Posterior cingulate gyrus (tissue), 11 donors: ENCODE measurements at regions not wholly inside any gene's neighbourhood (a gene's known extent, or its start where the extent isn't known, plus 50 kb on each side); places are given as distances from the start of the nearest gene placed in this dataset.

ENCODE experiments used
- DNase-seq, 10 donors: peaks; one replicate each; pipeline versions ENCODE4 v3.0.0 to v3.0.0-alpha.2; 2020 to 2021; ENCODE audit warnings: mixed read lengths in 3 of 10
- intact Hi-C: fragments of 100-400 bp; cut with DNase I; formaldehyde crosslinking; loops from one replicate; pipeline ENCODE4 v1.15.1; 2023

- intact Hi-C loops, result no loop called here
- no peak for DNase-seq
Observed at GRCh38 chr2:46850742-46851141, 64.9 kb downstream of the MCFD2 start.

- no peak for DNase-seq
- intact Hi-C loops, result no loop called here
Observed at GRCh38 chr2:46849721-46850556, 65.7 kb downstream of the MCFD2 start.

DNA sequence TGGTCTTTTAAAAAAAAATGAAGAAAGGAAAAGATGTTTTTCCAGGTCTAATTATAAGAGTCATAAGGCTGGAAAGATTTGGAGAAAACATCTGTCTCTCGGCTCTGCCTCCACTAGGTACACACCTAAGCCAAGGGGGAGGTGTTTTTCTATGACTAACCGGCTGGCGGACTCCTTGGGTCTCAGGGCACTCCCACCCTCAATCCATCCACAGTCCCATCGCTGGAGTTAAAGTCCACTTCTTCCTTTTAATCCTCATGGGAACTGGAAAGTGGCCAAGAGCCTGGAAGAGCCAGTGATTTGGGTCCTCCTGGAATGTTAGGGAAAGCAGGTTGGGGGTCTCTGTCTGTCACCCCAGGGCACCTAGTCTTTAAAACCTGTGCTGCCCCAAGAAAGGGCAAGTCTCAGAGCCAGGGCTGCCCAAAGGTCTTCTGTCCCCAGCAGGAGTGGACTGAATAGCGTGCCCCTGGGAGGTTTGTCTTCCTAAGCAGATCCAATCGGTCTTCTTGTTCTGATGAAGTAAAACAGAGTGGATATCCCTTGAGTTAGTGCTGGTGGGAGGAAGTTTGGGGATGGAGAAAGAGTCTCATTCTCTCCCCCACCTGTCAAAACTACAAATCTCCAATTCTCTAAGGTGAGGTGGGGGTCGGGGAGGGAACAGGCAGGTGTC lies 66.4 kb downstream of the MCFD2 start:
- intact Hi-C loops, result no loop called here
- no peak for DNase-seq

DNA sequence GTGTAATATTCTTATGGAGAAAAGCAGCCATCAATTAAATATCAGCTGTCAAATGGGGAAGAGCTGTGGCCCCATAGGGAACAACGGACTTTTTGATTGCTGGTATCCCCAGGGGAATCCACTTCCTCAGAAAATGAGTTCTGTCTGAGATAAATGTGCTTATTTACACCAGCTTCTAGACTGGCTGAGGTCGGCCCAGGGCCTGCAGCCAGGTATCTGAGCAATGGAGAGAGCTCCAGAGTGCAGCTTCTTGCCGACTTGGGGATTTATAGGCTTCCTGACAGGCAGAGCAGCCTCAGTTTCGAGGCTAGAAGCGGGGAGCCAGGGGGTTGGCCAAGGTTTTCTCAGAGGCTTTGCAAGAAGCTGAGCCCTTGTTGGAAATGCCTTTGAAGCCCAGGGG lies 67.2 kb downstream of the MCFD2 start:
- DNase-seq, result no peak
- intact Hi-C loops, result no loop called here

DNA sequence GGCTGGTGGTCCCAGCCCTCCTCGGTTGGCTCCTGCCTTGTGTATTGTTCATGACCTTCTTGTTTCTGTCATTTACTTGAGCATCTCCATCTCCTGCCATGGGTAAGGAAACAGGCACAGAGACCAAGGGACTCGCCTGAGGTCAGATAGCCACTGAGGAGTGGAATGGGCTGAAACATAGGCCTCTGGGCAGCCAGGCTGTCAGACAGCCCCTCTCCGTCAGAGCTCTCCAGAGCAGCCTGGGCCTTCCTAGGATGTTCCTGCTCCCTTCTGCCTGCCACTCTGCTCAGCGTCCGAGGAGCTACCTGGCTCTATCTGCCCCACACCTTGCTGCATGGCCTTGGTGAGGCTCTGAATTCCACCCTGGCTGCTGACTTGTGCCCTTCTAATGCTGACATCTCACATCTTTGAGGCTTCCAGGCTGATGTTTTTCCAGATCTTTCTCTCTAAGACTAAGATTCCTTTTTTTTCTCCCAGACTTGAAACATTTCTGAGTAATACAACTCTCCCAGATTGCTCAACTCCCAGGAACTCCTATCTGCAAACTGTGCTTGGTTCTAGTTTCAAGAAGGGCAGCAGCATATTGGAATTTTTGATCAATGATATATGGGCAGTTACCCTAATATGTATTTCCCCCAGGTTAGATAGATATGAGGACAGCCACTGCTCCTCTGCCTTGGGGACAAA lies 67.7 kb downstream of the MCFD2 start:
- intact Hi-C loops, result no loop called here

GRCh38 chr2:46847185-46847710 lies 68.4 kb downstream of the MCFD2 start:
- peak in 8 of 10 donors; percentile 20 to 78 (median 42) for DNase-seq
- intact Hi-C loops, result no loop called here

More for the DNA sequence above, 67.7 kb downstream of the MCFD2 start:
- DNase-seq, result no peak

- DNase-seq, result no peak
- intact Hi-C loops, result no loop called here
Observed at GRCh38 chr2:46846536-46846935, 69.1 kb downstream of the MCFD2 start.

GRCh38 chr2:46845542-46846486 lies 69.8 kb downstream of the MCFD2 start:
- intact Hi-C loops, result no loop called here
- DNase-seq, result no peak

GRCh38 chr2:46844443-46844842 lies 71.2 kb downstream of the MCFD2 start:
- intact Hi-C loops, result no loop called here

GRCh38 chr2:46844034-46844433 lies 71.6 kb downstream of the MCFD2 start:
- intact Hi-C loops, result no loop called here

More at GRCh38 chr2:46844443-46844842, 71.2 kb downstream of the MCFD2 start:
- DNase-seq, result no peak

GRCh38 chr2:46843316-46843715 lies 72.3 kb downstream of the MCFD2 start:
- DNase-seq, result no peak
- intact Hi-C loops, result no loop called here

More at GRCh38 chr2:46844034-46844433, 71.6 kb downstream of the MCFD2 start:
- DNase-seq, result no peak

DNA sequence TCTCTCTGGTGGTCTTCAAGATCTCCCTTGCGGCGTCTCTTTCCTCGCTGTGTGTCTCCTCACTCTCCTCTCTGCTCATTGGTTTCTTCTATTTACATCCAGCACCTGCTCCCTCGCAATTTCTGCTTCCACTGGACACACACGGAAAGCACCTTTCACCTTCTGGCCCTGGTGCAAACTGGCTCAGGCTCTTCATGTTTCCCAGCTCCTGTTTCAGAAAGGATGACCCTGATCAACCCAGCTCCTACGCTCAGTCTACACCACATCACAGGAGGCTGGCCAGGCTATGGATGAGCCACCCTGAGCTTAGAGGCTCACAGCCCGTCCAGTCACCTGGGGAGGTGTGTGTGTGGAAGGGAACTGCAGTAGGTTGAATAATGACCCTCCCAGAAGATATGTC lies 72.7 kb downstream of the MCFD2 start:
- no peak for DNase-seq
- intact Hi-C loops, result no loop called here

DNA sequence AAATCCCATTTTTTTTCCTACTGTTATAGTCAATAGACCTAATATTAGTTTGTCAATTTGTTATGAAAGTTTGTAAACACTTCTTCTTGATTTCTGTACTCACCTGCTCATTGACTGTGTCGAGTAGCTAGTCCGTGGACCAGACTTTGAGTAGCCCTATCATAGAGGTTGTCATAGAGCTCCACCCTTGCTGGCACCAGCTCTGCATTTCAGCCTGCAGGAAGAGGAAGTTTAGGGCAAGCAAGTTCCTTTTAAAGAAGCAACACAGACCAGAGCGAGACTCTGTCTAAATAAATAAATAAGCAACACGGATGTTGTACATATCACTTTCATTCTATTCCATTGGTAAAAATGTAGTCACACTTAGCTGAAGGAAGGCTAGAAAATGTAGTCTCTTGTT lies 74.0 kb downstream of the MCFD2 start:
- intact Hi-C loops, result no loop called here
- no peak for DNase-seq

DNA sequence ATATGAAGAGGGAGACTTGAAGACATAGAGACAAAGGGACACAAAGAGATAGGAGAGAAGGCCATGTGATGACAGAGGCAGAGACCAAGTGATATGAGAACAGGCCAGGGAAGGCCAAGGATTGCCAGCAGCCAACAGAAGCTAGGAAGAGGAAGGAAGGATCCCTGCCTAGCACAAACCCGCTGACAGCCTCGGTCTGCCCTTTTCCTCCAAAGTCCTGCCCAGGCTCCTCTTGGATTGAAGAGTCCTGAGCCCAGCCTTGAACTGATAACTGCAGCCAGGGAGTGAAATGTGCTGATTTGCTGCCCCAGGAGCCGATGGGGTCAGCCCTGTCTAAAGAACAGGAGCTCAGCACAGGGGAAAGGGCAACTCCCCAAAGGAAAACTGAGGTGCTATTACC lies 76.6 kb downstream of the MCFD2 start:
- intact Hi-C loops, result no loop called here

DNA sequence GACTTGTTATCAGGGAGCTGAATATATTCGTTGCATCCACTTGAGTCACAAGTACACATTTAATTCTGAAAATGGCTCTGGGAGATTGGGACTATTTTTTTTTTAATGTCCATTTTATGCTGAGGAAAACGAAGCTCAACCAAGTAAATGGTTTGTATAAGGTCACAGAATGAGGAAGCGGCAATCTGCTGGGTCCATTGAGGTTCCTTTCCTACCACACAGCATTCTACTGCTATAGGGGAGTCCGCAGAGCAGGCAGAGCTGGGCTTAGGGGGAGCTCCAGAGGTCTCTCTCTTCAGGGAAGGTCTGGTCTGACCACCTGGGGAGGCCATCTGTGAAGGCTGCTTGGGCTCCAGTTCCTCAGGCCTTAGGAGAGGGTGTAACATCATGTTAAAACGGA lies 77.9 kb downstream of the MCFD2 start:
- intact Hi-C loops, result no loop called here
- DNase-seq, result peak in 1 of 10 donors; percentile 14

More for the DNA sequence above, 76.6 kb downstream of the MCFD2 start:
- DNase-seq, result no peak

- peak in 1 of 10 donors; percentile 55 for DNase-seq
- intact Hi-C loops, result no loop called here
Observed at GRCh38 chr2:46837112-46837454, 78.5 kb downstream of the MCFD2 start.

DNA sequence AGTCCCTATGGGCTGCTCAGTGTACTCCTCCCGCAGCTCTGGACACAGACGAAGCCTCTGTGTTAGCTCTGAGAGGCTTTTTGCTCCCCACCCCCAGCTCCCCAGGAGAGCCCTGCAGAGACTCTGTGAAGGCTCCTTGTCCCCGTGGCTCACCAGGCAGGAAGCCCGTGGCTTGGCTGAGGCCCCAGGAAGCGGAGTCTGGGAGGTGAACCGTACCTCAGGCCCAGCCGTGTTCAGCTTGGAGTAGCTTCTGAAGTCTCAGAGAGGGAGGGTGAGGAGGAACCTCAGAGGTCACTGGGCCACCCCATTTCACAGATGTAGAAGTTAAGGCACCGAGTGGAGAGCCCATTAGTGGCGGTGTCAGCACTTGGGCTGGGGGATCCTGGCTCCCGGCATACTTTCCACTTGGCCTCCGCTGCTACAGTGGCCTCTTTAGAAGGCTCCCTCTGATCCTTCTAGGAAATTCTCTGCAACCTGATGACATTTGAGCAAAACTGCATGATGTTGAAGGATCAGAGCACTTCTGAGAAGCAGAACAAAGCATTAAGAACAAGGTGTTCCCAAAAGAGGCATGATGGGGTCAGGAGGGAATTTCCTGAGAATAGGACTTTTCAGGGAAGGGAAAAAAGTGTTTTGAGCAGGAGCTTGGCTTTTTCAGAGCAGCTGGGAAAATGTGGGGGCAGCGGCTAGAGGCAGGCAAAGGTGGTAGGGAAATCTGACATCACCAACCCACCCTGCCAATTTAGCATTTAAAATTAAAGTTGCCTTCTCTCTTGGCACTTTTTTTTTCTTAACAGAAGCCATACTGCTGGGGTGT lies 79.1 kb downstream of the MCFD2 start:
- intact Hi-C loops, result no loop called here
- DNase-seq, result peak in 1 of 10 donors; percentile 51

DNA sequence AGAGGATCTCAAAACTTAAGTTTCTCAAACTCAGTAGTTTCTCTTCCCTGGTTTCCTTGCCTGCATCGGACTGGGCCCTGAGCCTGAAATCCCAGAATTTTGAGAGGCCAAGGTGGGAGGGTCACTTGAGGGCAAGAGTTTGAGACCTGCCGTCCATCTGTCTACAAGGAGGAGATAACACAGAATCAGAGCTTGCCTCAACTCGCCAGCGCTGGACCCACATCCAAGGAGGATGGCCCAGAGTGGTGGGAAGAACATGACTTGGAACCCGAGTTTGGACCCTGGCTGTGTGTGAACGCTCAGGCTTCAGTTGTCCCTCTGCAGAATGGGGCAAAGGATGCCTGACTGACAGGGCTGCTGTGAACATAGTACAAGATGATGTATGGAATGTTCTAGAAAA lies 80.1 kb downstream of the MCFD2 start:
- DNase-seq, result peak in 1 of 10 donors; percentile 55
- intact Hi-C loops, result no loop called here

DNA sequence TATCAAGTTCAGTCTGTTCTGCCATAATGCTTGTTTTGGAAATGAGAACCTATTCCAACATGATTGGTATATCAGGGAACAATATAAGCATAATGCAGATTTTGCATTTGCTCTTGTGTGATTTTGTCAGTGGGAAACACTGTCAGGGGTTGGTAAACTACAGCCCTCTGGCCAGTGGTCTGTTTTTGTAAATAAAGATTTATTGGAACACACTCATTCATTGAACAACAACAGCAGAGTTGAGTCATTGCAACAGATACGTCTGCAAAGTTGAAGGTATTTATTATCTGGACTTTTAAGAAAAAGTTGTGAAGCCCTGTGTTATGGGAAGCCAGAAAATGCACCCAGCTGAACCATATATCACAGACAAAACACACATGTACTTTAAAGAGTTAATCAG lies 83.1 kb downstream of the MCFD2 start:
- intact Hi-C loops, result no loop called here
- no peak for DNase-seq
